Heart left ventricle (tissue), 16 donors: ENCODE measurements at regions not wholly inside any gene's neighbourhood (a gene's known extent, or its start where the extent isn't known, plus 50 kb on each side); places are given as distances from the start of the nearest gene placed in this dataset.
A peak's percentile ranks its signal among the peaks of the same experiment; 100 is the strongest.

Experiments used
- ATAC-seq, 4 donors: fragments of 200-7000 bp; cut with Tn5 transposase; one replicate each; pipeline ENCODE4 v1.9.1; 2020 to 2022; ENCODE audit warnings: moderate library complexity in 4 of 4, mild to moderate bottlenecking in 3 of 4, moderate number of reproducible peaks in 1 of 4
- DNase-seq, 5 donors: peaks; one replicate each; pipeline ENCODE4 v3.0.0-alpha.2; 2020
- H3K27ac ChIP-seq, 12 donors: fragments of 200-600 bp; sonication (generic) in 4 of 12; one replicate each; pipeline versions ENCODE4 v1.5.0 to v1.8.0; 2016 to 2022; ENCODE audit warnings: mild to moderate bottlenecking in 2 of 12
- H3K27me3 ChIP-seq, 9 donors: fragments of 200-600 bp; sonication (generic) in 2 of 9; one replicate each; pipeline versions ENCODE4 v1.5.1 to v1.8.0; 2016 to 2022; ENCODE audit warnings: mild to moderate bottlenecking in 3 of 9
- H3K36me3 ChIP-seq, 9 donors: fragments of 200-600 bp; sonication (generic) in 2 of 9; one replicate each; pipeline versions ENCODE4 v1.5.0 to v1.8.0; 2018 to 2022; ENCODE audit warnings: mild to moderate bottlenecking in 2 of 9
- H3K4me1 ChIP-seq, 12 donors: fragments of 200-600 bp; sonication (generic) in 4 of 12; one replicate each; pipeline versions ENCODE4 v1.5.0 to v1.8.0; 2016 to 2022; ENCODE audit warnings: mild to moderate bottlenecking in 3 of 12
- H3K4me3 ChIP-seq, 12 donors: fragments of 200-600 bp; sonication (generic) in 4 of 12; one replicate each; pipeline versions ENCODE4 v1.5.0 to v1.8.0; 2017 to 2022; ENCODE audit warnings: mild to moderate bottlenecking in 9 of 12, moderate library complexity in 4 of 12
- H3K9me3 ChIP-seq, 12 donors: fragments of 200-600 bp; sonication (generic) in 4 of 12; one replicate each; pipeline versions ENCODE4 v1.5.0 to v1.8.0; 2016 to 2022; ENCODE audit warnings: mild to moderate bottlenecking in 1 of 12
- CTCF ChIP-seq, 12 donors: fragments of 200-600 bp; sonication (generic) in 4 of 12; IDR thresholded peaks; one replicate each; pipeline versions ENCODE4 v1.5.0 to v1.8.0; 2018 to 2022; ENCODE audit warnings: antibody characterized with exemption in 12 of 12, mild to moderate bottlenecking in 5 of 12
- POLR2A ChIP-seq, 2 donors: fragments of 450-650 bp; IDR thresholded peaks; one replicate each; pipeline ENCODE4 v1.6.1; 2017; ENCODE audit warnings: antibody characterized with exemption in 2 of 2, mild to moderate bottlenecking in 2 of 2, moderate library complexity in 2 of 2
- WGBS, 4 donors: extraction: QIAGEN DNeasy Blood & Tissue Kit in 2 of 4; methylation state at CpG; one replicate each; pipeline versions ENCODE4 v1.1.5 to v1.1.7; 2013 to 2018; 5-methylcytosine and 5-hydroxymethylcytosine counted together
- intact Hi-C, 10 donors: fragments of 100-400 bp; cut with DNase I; formaldehyde crosslinking; loops; one replicate each; pipeline versions ENCODE4 v1.11.1 to v1.14.2; 2022
- donor health status: ischemic (EF 13 %, LVEDD 7.1; RV severe dilation, severe dysfunction).
- donor health status: healthy with polysubstance abuse.
- donor health status: DM: no; HTN: yes; CAD: no.
- donor health status: DM: no; HTN: no; CAD: no.
- donor health status: ischemic (EF 25% LVEDD 6.9; RV normal size, moderate dysfunction).
- donor health status: ischemic (EF 25% LVEDD 5.7; RV mildly dilated, moderate dysfunction).
- donor health status: healthy.
- donor health status: DM: yes; HTN: yes; CAD: no.
- donor health status: ischemic (EF 35%, LVEDD 5.7; RV mildly dilated, moderate dysfunction).
- donor health status: nonischemic (EF 11% LVEDD 7.7; RV severe dilation, severe dysfunction).
- donor health status: DM: yes; HTN: yes; CAD: no.
- donor health status: PGD.
- donor health status: ischemic (EF 29% LVEDD 5.4; RV normal size, mild dysfunction).
- donor health status: nonischemic (EF 23%, LVEDD 6.1; RV moderate dilation, normal function).

DNA sequence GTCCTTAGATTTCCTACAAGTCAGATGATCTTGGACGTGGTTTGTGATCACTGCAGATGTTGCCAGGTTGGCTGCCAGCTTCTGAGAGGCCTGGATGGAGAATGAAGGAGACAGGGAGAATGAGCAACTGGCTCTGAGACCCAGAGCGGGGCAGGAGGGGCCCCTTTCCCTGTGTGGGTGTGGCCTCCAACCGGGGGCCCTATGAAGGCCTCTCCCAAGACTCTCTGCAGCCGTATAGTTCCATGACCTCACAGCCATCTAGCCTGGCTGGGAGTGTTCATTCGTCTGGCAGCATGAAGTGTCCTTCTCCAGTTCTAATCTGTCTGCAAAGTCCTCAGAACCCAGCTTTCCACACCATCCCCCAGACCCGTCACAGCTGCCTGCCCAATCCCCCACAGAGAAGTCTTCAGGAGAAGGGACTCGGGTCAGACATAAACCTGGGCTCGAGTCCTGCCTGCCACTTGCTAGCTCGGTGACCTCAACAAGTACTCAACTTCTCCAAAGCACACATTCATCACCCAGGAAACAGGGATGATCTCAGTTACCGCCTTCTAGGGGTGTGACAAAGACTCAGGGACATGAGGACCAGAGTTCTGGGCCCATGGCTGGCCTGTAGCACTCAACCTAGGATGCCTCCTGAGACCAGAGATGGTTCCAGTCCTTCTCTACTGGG lies 122.6 kb downstream of the EDN3 start:
- no peak for TF ChIP-seq POLR2A (IDR thresholded peaks at IDR 0.05)
- TF ChIP-seq CTCF (IDR thresholded peaks at IDR 0.05): no peak
- 57 to 63% (median 61%) methylated on average over 10 of the region's 10 CpGs for WGBS, 4 donors
- no peak overlapping the region for H3K4me3 ChIP-seq
- ATAC-seq (peak in 1 of 4 donors; percentile 30), DNase-seq (no peak)
- H3K27me3 ChIP-seq: peaks cover 0 to 11% (median 1%) of the 10 kb centered on the region in 9 donors
- H3K36me3 ChIP-seq: no peaks in the 10 kb centered on the region
- peaks cover 0 to 3% (median 0%) of the 10 kb centered on the region in 12 donors for H3K4me1 ChIP-seq
- no peaks in the 10 kb centered on the region for H3K9me3 ChIP-seq
- intact Hi-C loops: no loop called here
- H3K27ac ChIP-seq: no peak overlapping the region

- H3K27me3 ChIP-seq: peaks cover 0 to 11% (median 0%) of the 10 kb centered on the region in 9 donors
- H3K4me3 ChIP-seq: no peak overlapping the region
- no peak overlapping the region for H3K27ac ChIP-seq
- intact Hi-C loops: no loop called here
- H3K36me3 ChIP-seq: no peaks in the 10 kb centered on the region
- DNase-seq (no peak), ATAC-seq (no peak)
- H3K9me3 ChIP-seq: no peaks in the 10 kb centered on the region
- 78 to 87% (median 83%) methylated on average over 13 of the region's 13 CpGs for WGBS, 4 donors
- peaks cover 0 to 3% (median 0%) of the 10 kb centered on the region in 12 donors for H3K4me1 ChIP-seq
- TF ChIP-seq POLR2A (IDR thresholded peaks at IDR 0.05) (no peak), CTCF (IDR thresholded peaks at IDR 0.05) (no peak)
Observed at GRCh38 chr20:59424976-59425375, 124.6 kb downstream of the EDN3 start.

DNA sequence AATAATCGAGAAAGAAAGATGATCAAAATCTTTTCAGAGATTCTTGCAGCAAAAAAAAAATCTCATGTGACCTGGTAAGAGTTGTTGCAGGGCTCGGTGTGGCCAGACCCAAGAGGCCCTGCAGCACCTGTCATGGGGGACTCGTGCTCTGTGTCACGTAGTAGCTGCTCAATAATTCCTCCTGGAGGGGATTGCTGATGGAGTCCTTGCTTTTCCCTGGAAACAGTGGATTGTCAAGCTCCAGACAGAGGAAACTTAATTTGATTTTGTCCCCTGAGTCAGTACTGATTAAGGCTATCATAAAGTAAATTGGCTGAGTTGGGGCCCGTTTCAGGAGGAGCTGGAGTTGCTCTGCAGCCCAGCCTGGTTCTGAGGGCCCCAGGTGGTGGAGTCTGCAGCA lies 125.2 kb downstream of the EDN3 start:
- H3K27ac ChIP-seq: no peak overlapping the region
- H3K36me3 ChIP-seq: no peaks in the 10 kb centered on the region
- H3K27me3 ChIP-seq: peaks cover 0 to 13% (median 0%) of the 10 kb centered on the region in 9 donors
- intact Hi-C loops: no loop called here
- TF ChIP-seq POLR2A (IDR thresholded peaks at IDR 0.05) (no peak), CTCF (IDR thresholded peaks at IDR 0.05) (no peak)
- no peaks in the 10 kb centered on the region for H3K9me3 ChIP-seq
- DNase-seq: no peak
- 76 to 87% (median 81%) methylated on average over 5 of the region's 5 CpGs for whole genome bisulfite sequencing, 4 donors
- peaks cover 0 to 3% (median 0%) of the 10 kb centered on the region in 12 donors for H3K4me1 ChIP-seq
- no peak for ATAC-seq
- no peak overlapping the region for H3K4me3 ChIP-seq

DNA sequence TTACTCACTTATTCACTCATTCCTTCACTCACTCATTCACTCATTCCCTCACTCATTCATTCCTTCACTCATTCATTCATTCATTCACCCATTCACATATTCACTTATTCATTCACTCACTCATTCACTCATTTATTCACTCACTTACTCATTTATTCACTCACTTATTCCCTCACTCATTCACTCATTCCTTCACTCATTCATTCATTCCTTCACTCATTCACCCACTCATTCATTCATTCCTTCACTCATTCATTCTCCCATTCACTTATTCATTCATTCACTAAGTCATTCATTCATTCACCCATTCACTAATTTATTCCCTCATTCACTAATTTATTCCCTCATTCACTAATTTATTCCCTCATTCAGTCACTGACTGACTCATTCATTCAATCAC lies 127.6 kb downstream of the EDN3 start:
- Histone ChIP-seq H3K4me3 (no peak overlapping the region), H3K4me1 (no peaks in the 10 kb centered on the region), H3K27me3 (peaks cover 0 to 27% (median 5%) of the 10 kb centered on the region in 9 donors), H3K27ac (no peak overlapping the region), H3K36me3 (no peaks in the 10 kb centered on the region), H3K9me3 (no peaks in the 10 kb centered on the region)
- no peak for TF ChIP-seq CTCF (IDR thresholded peaks at IDR 0.05)
- no peak for TF ChIP-seq POLR2A (IDR thresholded peaks at IDR 0.05)
- no peak for ATAC-seq
- DNase-seq: no peak
- intact Hi-C loops: no loop called here
